Activated CD4-positive, alpha-beta T cell treated with anti-CD3 and anti-CD28 coated beads, Interleukin-2, Interleukin-6, amounts not matched to agents 100 ng/mL and 50 ng/mL, durations not matched to agents 16 hours and 8 hours (primary cell): ENCODE measurements at regions not wholly inside any gene's neighbourhood (a gene's known extent, or its start where the extent isn't known, plus 50 kb on each side); places are given as distances from the start of the nearest gene placed in this dataset.

ENCODE experiments used
- DNase-seq: peaks from one replicate; pipeline ENCODE4 v3.0.0-alpha.2; 2020

GRCh38 chr7:156118248-156118645 lies 306.0 kb upstream of the SHH start:
- DNase-seq = no peak

DNA sequence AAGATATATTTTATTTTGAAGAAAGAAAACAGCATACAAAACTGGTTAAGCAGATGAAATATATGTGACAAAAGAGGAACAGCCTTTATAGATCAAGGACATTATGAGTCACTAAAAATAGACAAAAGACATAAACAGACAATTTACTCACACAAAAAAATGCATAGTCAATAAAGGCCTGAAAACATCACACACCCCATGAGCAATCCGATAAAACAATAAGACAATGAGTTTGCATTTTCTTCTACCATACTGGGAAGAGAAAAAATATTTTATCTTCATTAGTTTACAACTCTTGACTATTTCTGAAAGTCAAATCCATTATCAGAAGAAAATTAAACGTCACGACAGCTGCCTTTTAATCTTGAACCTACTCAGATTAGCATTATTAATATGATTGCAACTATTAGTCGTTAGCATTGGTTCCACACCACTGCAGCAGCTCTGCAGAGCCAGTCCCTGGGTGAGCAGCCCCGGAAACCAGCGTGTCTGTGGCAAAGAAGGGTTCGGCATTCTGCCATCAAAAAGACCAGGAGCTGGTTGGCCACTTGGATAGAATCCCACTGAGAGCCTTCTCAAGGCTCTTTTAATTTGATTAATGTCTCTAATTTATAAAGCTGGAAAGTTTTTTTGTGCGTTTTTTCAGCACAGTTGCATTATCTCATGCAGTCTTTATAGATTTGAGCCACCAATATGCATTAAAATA lies 305.4 kb upstream of the SHH start:
- DNase-seq = no peak

GRCh38 chr7:156116514-156117215 lies 304.4 kb upstream of the SHH start:
- no peak for DNase-seq

DNA sequence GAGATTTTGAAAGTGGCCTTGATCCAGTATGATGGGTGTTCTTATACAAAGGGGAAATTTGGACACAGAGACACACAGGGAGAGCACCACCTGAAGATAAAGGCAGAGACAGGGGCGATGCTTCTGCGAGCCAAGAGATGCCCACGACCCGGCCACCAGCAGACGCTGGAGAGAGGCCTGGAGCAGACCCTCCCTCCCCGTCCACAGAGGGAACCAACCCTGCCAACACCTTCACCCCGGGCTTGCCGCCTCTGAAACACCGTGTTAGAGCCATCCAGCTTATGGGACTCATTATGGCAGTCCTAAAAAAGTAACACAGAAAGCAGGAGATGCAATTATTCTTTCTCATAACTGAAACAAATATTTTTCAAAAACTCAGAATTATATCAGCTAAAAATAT lies 303.3 kb upstream of the SHH start:
- DNase-seq = no peak

- no peak for DNase-seq
These were observed 301.5 kb upstream of the SHH start for GRCh38 chr7:156113731-156114130.

- no peak for DNase-seq
These were observed 297.7 kb upstream of the SHH start for GRCh38 chr7:156109988-156110387.

DNA sequence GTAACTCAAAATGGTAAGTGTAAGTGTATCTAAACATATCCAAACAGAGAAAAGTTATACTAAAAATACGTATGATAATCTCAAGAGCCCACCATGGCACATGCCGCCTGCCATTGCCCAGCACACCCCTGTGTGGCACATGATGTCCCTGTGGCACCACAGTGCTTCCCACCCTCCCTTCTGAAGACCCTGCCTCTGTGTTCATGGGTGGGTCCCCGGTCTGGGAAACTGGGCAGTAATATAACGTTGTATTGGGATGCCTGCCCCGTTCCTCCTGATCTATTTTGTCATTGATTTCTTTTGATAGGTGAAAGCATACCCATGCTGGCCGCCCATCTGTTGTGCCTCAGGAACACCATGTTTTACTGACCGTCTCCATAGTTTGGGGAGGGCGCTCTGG lies 296.8 kb upstream of the SHH start:
- DNase-seq = no peak

DNA sequence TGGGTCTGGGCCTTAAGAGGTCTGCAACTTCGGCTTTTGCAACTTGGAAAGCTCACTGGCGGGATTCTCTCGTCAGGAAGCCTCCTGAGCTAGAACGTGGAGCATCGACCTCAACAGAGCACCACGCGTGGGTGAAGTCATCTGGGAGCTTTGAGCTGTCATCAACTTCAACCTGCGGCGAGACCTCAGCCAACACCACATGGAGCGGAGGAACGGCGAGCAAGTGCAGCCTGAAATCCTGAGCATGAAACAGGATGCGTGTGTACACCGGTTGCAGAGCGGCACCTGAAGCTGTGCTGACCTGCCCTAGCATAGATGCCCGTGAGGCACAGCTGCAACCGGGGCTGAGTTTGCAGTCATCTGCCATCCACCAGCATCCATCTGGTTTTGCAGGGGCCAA lies 295.7 kb upstream of the SHH start:
- no peak for DNase-seq

DNA sequence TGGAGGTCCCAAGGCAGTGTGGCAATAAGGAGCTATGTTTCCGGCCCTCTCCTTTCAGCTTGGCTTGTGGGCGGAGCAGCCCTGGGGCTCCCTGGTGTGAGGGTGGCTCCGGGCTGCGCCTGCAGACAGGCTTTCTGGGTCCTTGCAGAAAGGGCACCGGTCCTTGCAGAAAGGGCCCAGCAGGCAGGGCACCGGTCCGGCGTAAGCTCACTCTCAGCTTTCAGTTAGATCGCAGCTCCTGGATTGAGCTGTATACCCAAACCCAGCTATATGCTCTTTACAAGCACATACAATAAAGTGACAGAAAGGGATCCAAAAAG lies 293.8 kb upstream of the SHH start:
- no peak for DNase-seq

GRCh38 chr7:156105337-156106106 lies 293.3 kb upstream of the SHH start:
- no peak for DNase-seq

GRCh38 chr7:156104501-156105336 lies 292.5 kb upstream of the SHH start:
- DNase-seq = no peak

DNA sequence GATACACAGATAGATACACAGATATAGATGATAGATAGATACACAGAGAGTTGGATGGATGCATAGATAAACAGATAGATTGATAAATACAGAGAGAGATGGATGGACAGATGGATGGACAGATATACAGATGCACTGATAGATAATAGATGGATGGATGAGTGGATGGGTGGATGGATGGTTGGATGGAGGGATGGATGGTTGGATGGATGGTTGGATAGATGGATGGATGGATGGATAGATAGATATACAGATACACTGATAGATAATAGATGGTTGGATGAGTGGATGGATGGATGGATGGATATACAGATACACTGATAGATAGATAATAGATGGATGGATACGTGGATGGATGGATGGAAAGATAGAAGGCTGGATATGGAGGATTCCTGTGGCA lies 290.0 kb upstream of the SHH start:
- DNase-seq = no peak

DNA sequence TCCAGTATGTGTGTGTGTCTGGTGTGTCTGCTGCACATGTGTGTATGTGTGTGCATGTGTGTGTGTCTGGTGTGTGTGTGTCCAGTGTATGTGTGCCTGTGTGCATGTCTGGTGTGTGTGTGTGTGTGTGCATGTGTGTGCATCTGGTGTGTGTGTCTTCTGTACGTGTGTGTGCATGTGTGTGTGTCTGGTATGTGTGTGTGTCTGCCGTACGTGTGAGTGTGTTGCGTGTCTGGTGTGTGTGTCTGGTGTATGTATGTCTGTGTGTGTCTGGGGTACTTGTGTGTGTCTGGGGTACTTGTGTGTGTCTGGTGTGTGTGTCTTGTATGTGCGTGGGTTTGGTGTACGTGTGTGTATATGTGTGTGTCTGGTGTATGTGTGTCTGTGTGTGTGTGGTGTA lies 289.1 kb upstream of the SHH start:
- no peak for DNase-seq

DNA sequence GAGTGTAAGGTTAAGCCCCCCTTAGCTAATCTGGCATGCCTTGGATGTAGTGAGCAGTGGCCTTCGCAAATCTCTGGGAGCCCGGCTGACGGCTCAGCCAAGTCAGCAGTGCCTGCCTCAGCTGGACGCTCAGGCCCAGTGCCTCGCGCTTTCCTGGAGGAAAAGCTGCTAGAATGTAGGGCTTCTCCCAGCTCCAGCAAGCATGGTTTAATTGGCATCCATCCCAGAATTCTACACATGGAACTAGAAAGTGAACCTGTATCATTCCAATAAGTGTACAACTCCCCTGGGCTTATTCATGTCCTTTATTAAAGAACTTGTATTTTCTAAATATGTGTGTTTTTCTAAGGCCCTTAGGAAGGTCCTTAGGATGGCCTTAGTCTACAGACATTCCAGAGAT lies 287.8 kb upstream of the SHH start:
- DNase-seq = no peak

- DNase-seq = no peak
These were observed 286.8 kb upstream of the SHH start for GRCh38 chr7:156099085-156099484.

GRCh38 chr7:156096771-156097538 lies 284.7 kb upstream of the SHH start:
- DNase-seq = no peak

- no peak for DNase-seq
These were observed 283.8 kb upstream of the SHH start for GRCh38 chr7:156095908-156096539.

- no peak for DNase-seq
These were observed 282.3 kb upstream of the SHH start for GRCh38 chr7:156094350-156095146.

DNA sequence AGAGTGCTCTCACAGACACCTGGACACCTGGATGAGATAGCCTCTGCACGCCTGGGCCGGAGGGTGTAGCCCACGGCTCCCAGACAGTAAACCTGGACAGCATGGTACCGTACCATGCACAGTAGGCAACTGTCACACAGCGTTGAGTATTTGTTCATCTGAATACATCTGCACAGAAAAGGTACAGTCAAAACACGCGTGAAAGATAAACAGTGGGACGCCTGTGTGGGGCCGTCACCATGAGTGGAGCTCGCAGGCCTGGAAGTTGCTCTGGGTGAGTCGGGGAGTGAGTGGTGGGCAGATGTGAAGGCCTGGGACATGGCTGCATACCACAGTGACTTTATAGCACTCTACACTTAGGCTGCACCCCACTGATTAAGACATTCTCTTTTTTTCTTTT lies 280.0 kb upstream of the SHH start:
- DNase-seq = no peak

GRCh38 chr7:156091519-156092080 lies 279.3 kb upstream of the SHH start:
- no peak for DNase-seq

DNA sequence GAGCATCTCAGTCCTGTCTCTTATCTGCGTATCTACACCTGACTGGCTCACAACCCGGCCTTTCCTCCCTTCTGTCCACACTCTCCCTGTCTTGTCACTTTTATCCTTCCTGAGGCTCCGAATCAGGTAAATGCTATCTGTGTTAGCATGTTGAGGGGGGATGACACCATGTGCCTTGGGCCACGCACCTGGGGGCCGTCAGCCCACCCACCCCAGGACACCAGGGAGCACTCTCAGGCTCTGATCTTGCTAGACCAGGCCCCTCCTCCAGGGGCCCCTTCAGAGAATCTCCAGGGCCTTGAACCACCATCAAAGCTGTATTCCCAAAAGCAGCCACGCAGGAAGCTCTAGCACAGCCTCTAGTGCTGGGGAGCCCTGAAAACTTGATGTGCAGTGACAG lies 278.7 kb upstream of the SHH start:
- no peak for DNase-seq
